GM23338 (cell line): ENCODE measurements at regions not wholly inside any gene's neighbourhood (a gene's known extent, or its start where the extent isn't known, plus 50 kb on each side); places are given as distances from the start of the nearest gene placed in this dataset.

Experiments used
- ATAC-seq: fragments of 200-7000 bp; cut with Tn5 transposase; 3 replicates; pipeline ENCODE4 v1.9.1; 2020
- DNase-seq: peaks from one replicate; pipeline ENCODE4 v3.0.0-alpha.2; 2015; ENCODE audit warnings: low spot score
- H2AFZ ChIP-seq: fragments of 200-600 bp; sonication (generic); 2 replicates; pipeline ENCODE4 v1.8.0; 2016; ENCODE audit warnings: antibody characterized with exemption, mild to moderate bottlenecking, moderate library complexity
- H3F3A ChIP-seq: fragments of 200-600 bp; sonication (generic); replicated peaks from 2 replicates; pipeline ENCODE4 v1.8.0; 2017; ENCODE audit warnings: antibody characterized with exemption, mixed run types, low read depth
- H3K27ac ChIP-seq: fragments of 200-600 bp; sonication (generic); 2 replicates; pipeline ENCODE4 v1.6.1; 2016; ENCODE audit warnings: low read depth
- H3K27me3 ChIP-seq: fragments of 200-600 bp; sonication (generic); 2 replicates; pipeline ENCODE4 v1.8.0; 2016; ENCODE audit warnings: mild to moderate bottlenecking, mixed run types, moderate library complexity; ENCODE audit not compliant: insufficient read depth
- H3K36me3 ChIP-seq: fragments of 200-600 bp; sonication (generic); 2 replicates; pipeline ENCODE4 v1.8.0; 2016; ENCODE audit warnings: mild to moderate bottlenecking; ENCODE audit not compliant: insufficient read depth
- H3K4me1 ChIP-seq: fragments of 200-600 bp; sonication (generic); 2 replicates; pipeline ENCODE4 v1.8.0; 2016; ENCODE audit warnings: mild to moderate bottlenecking, moderate library complexity; ENCODE audit not compliant: insufficient read depth
- H3K4me2 ChIP-seq: fragments of 200-600 bp; sonication (generic); 2 replicates; pipeline ENCODE4 v1.7.1; 2017; ENCODE audit warnings: mixed run types
- H3K4me3 ChIP-seq: fragments of 200-600 bp; sonication (generic); 2 replicates; pipeline ENCODE4 v1.6.1; 2016; ENCODE audit warnings: mixed run types
- H3K79me2 ChIP-seq: fragments of 200-600 bp; sonication (generic); replicated peaks from 2 replicates; pipeline ENCODE4 v1.8.0; 2017; ENCODE audit warnings: mild to moderate bottlenecking; ENCODE audit not compliant: insufficient read depth
- H3K9me2 ChIP-seq: fragments of 200-600 bp; sonication (generic); 2 replicates; pipeline ENCODE4 v1.8.0; 2017; ENCODE audit not compliant: insufficient read depth
- H4K20me1 ChIP-seq: fragments of 200-600 bp; sonication (generic); replicated peaks from 2 replicates; pipeline ENCODE4 v1.8.0; 2017; ENCODE audit warnings: mild to moderate bottlenecking; ENCODE audit not compliant: insufficient read depth
- H3K27ac Mint-ChIP-seq: 2 replicates; pipeline ENCODE4 v1.8.0; 2020; ENCODE audit warnings: inconsistent platforms, mild to moderate bottlenecking, moderate library complexity, mixed read lengths
- H3K27me3 Mint-ChIP-seq: 3 replicates; pipeline ENCODE4 v1.8.0; 2022; ENCODE audit warnings: low read depth, mild to moderate bottlenecking, moderate library complexity, mixed read lengths, inconsistent platforms; ENCODE audit not compliant: insufficient read depth, poor library complexity
- H3K36me3 Mint-ChIP-seq: 3 replicates; pipeline ENCODE4 v1.8.0; 2021; ENCODE audit warnings: low read depth, mild to moderate bottlenecking, inconsistent platforms, moderate library complexity, mixed read lengths
- H3K4me1 Mint-ChIP-seq: 3 replicates; pipeline ENCODE4 v1.8.0; 2020; ENCODE audit warnings: mild to moderate bottlenecking, inconsistent platforms, mixed read lengths
- H3K4me3 Mint-ChIP-seq: 3 replicates; pipeline ENCODE4 v1.8.0; 2021; ENCODE audit warnings: moderate library complexity, mild to moderate bottlenecking, inconsistent platforms, mixed read lengths
- H3K9me3 Mint-ChIP-seq: 3 replicates; pipeline ENCODE4 v1.8.0; 2020; ENCODE audit warnings: moderate library complexity, mild to moderate bottlenecking, inconsistent platforms, mixed read lengths
- CREB1 ChIP-seq: fragments of 250-450 bp; sonication (Bioruptor Pico); IDR thresholded peaks from 2 replicates; pipeline ENCODE4 v1.5.0; 2020; ENCODE audit warnings: low read depth, mild to moderate bottlenecking, moderate library complexity
- ETS1 ChIP-seq: IDR thresholded peaks from 2 replicates; pipeline ENCODE4 v1.6.1; 2016; ENCODE audit warnings: antibody characterized with exemption
- EZH2 ChIP-seq: fragments of 200-600 bp; sonication (generic); IDR thresholded peaks from one replicate; pipeline ENCODE4 v1.8.0; 2017; ENCODE audit warnings: antibody characterized with exemption, mild to moderate bottlenecking, low read depth; ENCODE audit not compliant: unreplicated experiment
- EZH2phosphoT487 ChIP-seq: fragments of 200-600 bp; sonication (generic); IDR thresholded peaks from one replicate; pipeline ENCODE4 v1.8.1; 2018; ENCODE audit warnings: antibody characterized with exemption; ENCODE audit not compliant: unreplicated experiment
- JUNB ChIP-seq: IDR thresholded peaks from one replicate; pipeline ENCODE4 v1.6.1; 2016; ENCODE audit warnings: antibody characterized with exemption; ENCODE audit not compliant: unreplicated experiment
- NANOG ChIP-seq: IDR thresholded peaks from 2 replicates; pipeline ENCODE4 v1.6.1; 2016; ENCODE audit warnings: antibody characterized with exemption, borderline replicate concordance
- POLR2AphosphoS5 ChIP-seq: IDR thresholded peaks from 2 replicates; pipeline ENCODE4 v1.6.1; 2016; ENCODE audit warnings: antibody characterized with exemption, low read depth
- STAT1 ChIP-seq: IDR thresholded peaks from one replicate; pipeline ENCODE4 v1.6.1; 2016; ENCODE audit warnings: antibody characterized with exemption; ENCODE audit not compliant: unreplicated experiment
- ZNF114 ChIP-seq: fragments of 250-450 bp; sonication (Bioruptor Pico); IDR thresholded peaks from 2 replicates; pipeline ENCODE4 v1.5.0; 2020; ENCODE audit warnings: mild to moderate bottlenecking, moderate library complexity
- ZNF331 ChIP-seq: fragments of 250-450 bp; sonication (Bioruptor Pico); IDR thresholded peaks from 2 replicates; pipeline ENCODE4 v1.5.0; 2020; ENCODE audit warnings: low read depth, mild to moderate bottlenecking, moderate library complexity
- ZNF462 ChIP-seq: fragments of 250-450 bp; sonication (Bioruptor Pico); IDR thresholded peaks from 2 replicates; pipeline ENCODE4 v1.5.0; 2020; ENCODE audit warnings: mild to moderate bottlenecking, moderate library complexity
- TF ChIP-seq, protein P1 (sequence below): IDR thresholded peaks from one replicate; pipeline ENCODE4 v1.6.1; 2018; ENCODE audit warnings: antibody characterized with exemption; ENCODE audit not compliant: unreplicated experiment
- TF ChIP-seq, protein P2 (sequence below), 2 experiments: fragments of 200-600 bp in 1 of 2; sonication (generic) in 1 of 2; conservative IDR thresholded peaks; 2 replicates each; pipeline versions ENCODE4 v1.5.1 to v1.6.1; 2016 to 2017; ENCODE audit warnings: antibody characterized with exemption in 2 of 2, low read depth in 2 of 2, mild to moderate bottlenecking in 2 of 2, moderate library complexity in 1 of 2

DNA sequence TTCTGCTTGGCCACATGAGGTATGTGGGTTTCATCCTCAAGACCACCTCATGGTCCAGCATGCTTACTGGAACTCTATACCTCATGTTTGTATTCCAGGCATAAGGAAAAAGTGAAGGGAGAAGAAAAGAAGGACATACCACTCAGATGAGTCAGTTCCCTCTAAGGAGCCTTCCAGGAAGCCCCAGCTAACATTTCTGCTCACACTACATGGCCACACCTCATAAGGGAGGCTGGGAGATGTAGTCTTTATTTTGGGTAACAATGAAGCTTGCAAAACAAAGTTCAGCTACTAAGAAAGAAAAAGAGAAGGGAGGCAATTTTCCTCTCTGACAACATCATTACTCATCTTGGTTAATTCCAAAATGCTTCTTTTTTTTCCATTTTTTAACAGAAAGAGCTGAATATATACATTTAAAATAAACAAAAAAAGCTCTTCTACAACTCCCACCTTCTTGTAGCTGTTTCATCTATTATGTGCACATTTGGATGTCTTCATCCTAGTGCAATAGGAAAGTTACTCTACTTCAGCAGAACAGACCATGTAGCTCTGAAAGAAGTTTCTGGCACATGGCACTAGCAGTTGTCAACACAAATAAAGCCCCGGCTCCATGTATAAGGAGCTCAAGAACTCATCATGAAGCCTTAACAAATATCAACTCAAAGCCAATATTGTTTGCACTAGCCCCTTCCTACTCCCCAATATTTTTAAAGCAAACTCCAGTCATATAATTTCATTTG is 123.6 kb upstream of the CCDC112 start:
- Mint-ChIP-seq H3K4me3 (no peak overlapping the region), H3K36me3 (no peaks in the 10 kb centered on the region), H3K4me1 (no peaks in the 10 kb centered on the region), H3K27ac (no peak overlapping the region), H3K27me3 (no peaks in the 10 kb centered on the region), H3K9me3 (peaks cover 2% of the 10 kb centered on the region; the same call in 1 of the 3 replicates)
- DNase-seq (peak; percentile 21), ATAC-seq (peak; percentile 52)
- TF ChIP-seq, protein P1, sequence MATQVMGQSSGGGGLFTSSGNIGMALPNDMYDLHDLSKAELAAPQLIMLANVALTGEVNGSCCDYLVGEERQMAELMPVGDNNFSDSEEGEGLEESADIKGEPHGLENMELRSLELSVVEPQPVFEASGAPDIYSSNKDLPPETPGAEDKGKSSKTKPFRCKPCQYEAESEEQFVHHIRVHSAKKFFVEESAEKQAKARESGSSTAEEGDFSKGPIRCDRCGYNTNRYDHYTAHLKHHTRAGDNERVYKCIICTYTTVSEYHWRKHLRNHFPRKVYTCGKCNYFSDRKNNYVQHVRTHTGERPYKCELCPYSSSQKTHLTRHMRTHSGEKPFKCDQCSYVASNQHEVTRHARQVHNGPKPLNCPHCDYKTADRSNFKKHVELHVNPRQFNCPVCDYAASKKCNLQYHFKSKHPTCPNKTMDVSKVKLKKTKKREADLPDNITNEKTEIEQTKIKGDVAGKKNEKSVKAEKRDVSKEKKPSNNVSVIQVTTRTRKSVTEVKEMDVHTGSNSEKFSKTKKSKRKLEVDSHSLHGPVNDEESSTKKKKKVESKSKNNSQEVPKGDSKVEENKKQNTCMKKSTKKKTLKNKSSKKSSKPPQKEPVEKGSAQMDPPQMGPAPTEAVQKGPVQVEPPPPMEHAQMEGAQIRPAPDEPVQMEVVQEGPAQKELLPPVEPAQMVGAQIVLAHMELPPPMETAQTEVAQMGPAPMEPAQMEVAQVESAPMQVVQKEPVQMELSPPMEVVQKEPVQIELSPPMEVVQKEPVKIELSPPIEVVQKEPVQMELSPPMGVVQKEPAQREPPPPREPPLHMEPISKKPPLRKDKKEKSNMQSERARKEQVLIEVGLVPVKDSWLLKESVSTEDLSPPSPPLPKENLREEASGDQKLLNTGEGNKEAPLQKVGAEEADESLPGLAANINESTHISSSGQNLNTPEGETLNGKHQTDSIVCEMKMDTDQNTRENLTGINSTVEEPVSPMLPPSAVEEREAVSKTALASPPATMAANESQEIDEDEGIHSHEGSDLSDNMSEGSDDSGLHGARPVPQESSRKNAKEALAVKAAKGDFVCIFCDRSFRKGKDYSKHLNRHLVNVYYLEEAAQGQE: no peak
- no peak for TF ChIP-seq EZH2
- no peak for TF ChIP-seq EZH2phosphoT487
- TF ChIP-seq ZNF114 (CRISPR knock-in tag): no peak
- TF ChIP-seq ZNF331: no peak
- no peak for TF ChIP-seq ZNF462 (CRISPR knock-in tag)
- TF ChIP-seq, protein P2, sequence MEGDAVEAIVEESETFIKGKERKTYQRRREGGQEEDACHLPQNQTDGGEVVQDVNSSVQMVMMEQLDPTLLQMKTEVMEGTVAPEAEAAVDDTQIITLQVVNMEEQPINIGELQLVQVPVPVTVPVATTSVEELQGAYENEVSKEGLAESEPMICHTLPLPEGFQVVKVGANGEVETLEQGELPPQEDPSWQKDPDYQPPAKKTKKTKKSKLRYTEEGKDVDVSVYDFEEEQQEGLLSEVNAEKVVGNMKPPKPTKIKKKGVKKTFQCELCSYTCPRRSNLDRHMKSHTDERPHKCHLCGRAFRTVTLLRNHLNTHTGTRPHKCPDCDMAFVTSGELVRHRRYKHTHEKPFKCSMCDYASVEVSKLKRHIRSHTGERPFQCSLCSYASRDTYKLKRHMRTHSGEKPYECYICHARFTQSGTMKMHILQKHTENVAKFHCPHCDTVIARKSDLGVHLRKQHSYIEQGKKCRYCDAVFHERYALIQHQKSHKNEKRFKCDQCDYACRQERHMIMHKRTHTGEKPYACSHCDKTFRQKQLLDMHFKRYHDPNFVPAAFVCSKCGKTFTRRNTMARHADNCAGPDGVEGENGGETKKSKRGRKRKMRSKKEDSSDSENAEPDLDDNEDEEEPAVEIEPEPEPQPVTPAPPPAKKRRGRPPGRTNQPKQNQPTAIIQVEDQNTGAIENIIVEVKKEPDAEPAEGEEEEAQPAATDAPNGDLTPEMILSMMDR (conservative IDR thresholded peaks at IDR 0.05; ENCODE audit: low read depth in 2 of 2): no peak
- no peak; the same call in 1 of the 2 replicates for TF ChIP-seq ETS1
- TF ChIP-seq CREB1: no peak
- no peak for TF ChIP-seq JUNB
- no peak for TF ChIP-seq NANOG
- TF ChIP-seq POLR2AphosphoS5: no peak
- TF ChIP-seq STAT1: no peak
- 0 out of 2 replicates have a peak, but pooled peaks cover 3% of the 10 kb centered on the region for H3K9me2 ChIP-seq
- H3K27me3 ChIP-seq: no peaks in the 10 kb centered on the region
- no peaks in the 10 kb centered on the region for H4K20me1 ChIP-seq
- no peaks in the 10 kb centered on the region for H3K36me3 ChIP-seq
- H3K4me2 ChIP-seq: no peak overlapping the region
- peak overlapping the region; percentile 34; the same call in 1 of the 2 replicates for H2AFZ ChIP-seq
- H3F3A ChIP-seq: no peaks in the 10 kb centered on the region
- no peaks in the 10 kb centered on the region for H3K79me2 ChIP-seq
- no peak overlapping the region for H3K27ac ChIP-seq
- H3K4me1 ChIP-seq: no peaks in the 10 kb centered on the region
- no peak overlapping the region for H3K4me3 ChIP-seq
